GM12875 (cell line): ENCODE measurements at regions not wholly inside any gene's neighbourhood (a gene's known extent, or its start where the extent isn't known, plus 50 kb on each side); places are given as distances from the start of the nearest gene placed in this dataset.

Source experiments
- H3K4me3 ChIP-seq: one replicate; pipeline ENCODE4 v1.5.1; 2011; ENCODE audit warnings: low read depth, low read length, control low read depth
- CTCF ChIP-seq: IDR thresholded peaks from 2 replicates; pipeline ENCODE4 v1.5.1; 2011; ENCODE audit warnings: low read depth, mild to moderate bottlenecking, control low read depth, inconsistent platforms, low read length, moderate library complexity, borderline replicate concordance; ENCODE audit not compliant: insufficient read depth

- no peak overlapping the region for H3K4me3 ChIP-seq
- no peak for TF ChIP-seq CTCF
Observed at GRCh38 chr3:162274070-162274469, 777.5 kb downstream of the OTOL1 start.

DNA sequence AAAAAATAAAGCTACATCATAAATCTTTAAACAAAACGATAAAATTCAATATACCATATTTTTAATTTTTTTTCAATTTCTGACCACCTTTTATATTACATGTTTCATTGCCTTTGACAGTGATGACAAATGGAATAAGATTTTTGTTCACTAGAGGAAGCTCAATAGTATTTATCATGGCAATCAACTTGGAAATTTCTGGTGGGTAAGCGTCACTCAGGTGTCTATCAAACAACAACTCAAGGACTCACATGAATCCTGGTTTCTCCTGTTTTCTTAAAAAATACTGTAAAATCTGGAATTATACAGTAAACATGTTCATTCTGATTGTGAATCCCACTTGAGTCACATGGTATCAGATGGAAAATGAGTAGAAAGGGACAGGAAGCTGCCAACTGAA lies 782.2 kb downstream of the OTOL1 start:
- TF ChIP-seq CTCF, result no peak
- no peak overlapping the region for H3K4me3 ChIP-seq

DNA sequence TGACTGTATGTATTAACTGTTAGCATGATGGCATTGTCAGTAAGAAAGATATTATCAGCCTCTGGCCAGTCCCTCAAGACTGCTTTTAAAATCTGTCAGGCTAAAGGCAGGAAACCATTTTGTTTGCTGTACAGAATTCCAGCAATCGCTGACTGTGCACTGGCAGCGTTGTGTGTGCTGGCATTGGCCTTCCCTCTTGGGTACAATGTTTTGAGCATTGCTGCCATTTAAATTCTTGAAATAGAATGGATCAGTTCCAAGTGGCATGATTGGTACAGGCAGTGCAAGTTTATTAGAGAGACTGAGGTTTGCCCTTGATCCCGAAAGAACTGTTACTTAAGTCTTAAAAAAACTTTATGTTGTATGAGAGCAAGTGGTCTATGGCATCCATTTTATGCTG lies 788.7 kb downstream of the OTOL1 start:
- H3K4me3 ChIP-seq, result no peak overlapping the region
- no peak for TF ChIP-seq CTCF

GRCh38 chr3:162287600-162287999 lies 791.0 kb downstream of the OTOL1 start:
- no peak overlapping the region for H3K4me3 ChIP-seq
- TF ChIP-seq CTCF, result no peak

DNA sequence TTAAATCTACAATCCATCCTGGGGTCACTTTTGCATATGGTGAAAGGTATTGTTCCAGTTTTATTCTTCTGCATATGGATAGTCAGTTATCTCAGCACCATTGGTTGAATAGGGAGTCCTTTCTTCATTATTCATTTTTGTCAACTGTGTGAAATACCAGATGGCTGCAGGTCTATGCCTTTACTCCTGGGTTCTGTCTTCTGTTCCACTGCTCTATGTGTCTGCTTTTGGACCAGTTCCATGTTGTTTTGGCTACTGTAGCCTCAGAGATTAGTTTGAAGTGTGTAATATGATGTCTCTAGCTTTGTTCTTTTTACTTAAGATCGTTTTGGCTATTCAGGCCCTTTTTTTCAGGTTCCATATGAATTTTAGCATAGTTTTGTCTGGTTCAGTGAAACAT lies 795.8 kb downstream of the OTOL1 start:
- TF ChIP-seq CTCF, result no peak
- H3K4me3 ChIP-seq, result no peak overlapping the region

GRCh38 chr3:162295323-162295983 lies 798.8 kb downstream of the OTOL1 start:
- no peak overlapping the region for H3K4me3 ChIP-seq
- TF ChIP-seq CTCF, result no peak

- no peak overlapping the region for H3K4me3 ChIP-seq
- TF ChIP-seq CTCF, result no peak
Observed at GRCh38 chr3:162302983-162303624, 806.5 kb downstream of the OTOL1 start.
